NCI-H226 (cell line): ENCODE measurements at regions not wholly inside any gene's neighbourhood (a gene's known extent, or its start where the extent isn't known, plus 50 kb on each side); places are given as distances from the start of the nearest gene placed in this dataset.
"Not testable (repeated sequence)": the region's sequence is repeated elsewhere in the genome, so short reads cannot be mapped to it uniquely, and the experiment has no call there.

Experiments used
- DNase-seq: peaks from one replicate; pipeline ENCODE4 v3.0.0-alpha.2; 2015

DNA sequence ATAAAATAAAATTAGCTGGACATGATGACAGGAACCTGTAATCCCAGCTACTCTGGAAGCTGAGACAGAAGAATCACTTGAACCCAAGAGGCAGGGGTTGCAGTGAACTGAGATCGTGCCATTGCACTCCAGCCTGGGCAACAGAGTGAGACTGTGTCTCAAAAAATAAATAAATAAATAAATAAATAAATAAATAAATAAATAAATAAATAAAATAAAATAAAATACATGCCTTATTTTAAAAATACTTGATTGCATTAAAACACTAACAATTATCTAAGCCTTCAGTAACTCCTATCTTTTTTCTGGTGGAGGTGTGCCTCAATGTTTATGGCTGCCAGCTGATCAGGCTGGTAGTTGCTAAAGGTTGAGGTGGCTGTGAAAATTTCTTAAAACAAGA is 1329.6 kb upstream of the CITED2 start:
- DNase-seq = not testable (repeated sequence)

DNA sequence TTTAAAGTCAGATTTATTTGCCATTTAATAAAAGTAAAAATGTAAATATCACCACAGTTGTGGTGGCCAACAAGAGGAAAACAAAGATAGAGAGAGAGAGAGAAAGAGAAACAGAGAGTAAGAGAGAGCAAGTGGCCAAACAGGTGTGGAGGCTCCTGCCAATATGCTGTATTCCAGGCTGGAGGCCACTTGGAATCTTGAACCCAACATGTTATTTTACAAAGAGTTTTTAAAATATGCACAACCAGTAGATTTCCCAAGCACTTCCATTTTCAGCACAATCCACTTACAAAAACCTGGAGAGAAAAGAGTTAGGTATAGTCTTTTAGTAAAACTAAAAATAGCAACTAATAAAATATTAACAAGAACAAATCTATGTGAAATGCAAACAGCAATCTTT is 1323.1 kb upstream of the CITED2 start:
- DNase-seq = no peak

DNA sequence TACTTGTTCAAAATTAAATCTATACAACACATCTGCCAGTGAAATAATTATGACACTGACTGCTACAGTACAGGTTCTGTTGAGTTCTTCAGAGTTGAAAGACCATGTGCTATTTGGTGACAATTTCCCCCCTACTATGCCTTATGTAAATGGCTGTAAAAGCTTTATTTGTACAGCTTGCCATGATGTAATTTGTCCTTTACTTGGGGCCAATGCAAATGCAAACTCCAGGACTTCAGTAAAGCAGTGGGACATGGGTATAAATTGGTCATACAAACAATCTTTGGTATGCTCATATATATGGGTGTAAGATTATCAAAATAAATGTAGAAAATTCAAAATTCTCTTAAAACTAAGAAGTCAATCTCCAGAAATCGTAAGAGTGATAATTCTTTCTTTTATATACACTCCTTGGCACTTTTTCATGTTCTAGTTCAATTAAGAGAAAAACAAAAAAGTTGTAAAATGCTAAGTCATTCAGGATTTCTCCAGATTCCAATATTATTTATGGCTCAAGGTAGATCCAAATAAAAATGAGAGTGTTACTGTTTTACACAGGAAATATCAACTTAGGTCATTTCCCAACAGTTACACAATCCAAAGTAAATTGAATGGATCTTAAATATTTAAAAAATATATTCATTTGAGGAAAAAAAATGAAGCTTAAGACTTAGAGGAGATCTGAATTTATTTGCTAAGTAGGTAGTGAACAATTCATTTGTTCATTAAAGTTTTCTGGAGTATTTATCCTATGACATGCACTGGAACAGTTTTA is 1310.5 kb upstream of the CITED2 start:
- DNase-seq = no peak

DNA sequence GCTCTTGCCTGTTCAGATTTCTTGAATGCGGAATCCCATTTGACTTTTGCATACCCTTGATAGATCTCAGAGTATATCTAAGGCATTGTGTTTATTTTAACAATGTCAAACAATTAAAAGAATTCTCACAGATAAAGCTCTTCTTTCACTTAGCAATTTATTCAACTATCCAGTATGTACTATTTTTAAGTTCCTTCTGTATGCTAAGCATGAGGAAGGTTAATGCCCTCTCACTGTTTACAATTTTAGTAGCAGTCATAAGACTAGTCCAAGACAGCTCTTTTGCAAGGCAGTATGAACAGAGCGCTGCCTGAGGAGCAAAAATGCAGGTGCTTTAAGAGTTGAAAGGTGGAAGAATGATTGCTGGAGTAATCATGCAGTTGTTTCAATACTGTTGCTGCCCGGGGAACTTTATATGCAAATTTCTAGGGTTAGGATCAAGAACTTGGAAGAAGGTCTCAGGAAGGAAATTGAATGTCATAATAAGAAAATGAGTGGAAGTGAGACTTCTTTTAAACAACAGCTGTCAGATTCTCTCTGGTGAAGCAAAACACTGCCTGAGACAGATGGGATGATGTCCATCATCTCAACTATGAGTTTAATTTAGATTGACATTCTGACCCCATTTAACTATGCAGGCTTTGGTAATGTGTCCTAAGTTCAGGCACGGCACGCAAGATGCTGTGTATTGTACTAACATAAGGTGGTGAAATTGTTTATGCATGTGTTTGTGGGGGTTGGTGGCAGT is 1303.5 kb upstream of the CITED2 start:
- DNase-seq = no peak

DNA sequence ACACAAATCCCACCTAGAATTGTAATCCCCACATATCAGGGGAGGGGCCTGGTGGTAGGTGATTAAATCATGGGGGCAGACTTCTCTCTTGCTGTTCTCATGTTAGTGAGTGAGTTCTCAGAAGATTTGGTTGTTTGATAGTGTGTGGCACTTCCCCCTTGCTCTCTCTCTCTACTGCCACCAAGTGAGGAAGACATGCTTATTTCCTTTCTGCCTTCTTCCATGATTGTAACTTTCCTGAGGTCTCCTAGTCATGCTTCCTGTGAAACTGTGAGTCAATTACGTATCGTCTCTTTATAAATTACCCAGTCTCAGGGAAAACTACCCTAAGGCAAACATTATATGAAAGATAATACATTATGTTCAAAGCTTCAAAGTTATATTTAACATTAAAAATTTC is 1297.5 kb upstream of the CITED2 start:
- no peak for DNase-seq

DNA sequence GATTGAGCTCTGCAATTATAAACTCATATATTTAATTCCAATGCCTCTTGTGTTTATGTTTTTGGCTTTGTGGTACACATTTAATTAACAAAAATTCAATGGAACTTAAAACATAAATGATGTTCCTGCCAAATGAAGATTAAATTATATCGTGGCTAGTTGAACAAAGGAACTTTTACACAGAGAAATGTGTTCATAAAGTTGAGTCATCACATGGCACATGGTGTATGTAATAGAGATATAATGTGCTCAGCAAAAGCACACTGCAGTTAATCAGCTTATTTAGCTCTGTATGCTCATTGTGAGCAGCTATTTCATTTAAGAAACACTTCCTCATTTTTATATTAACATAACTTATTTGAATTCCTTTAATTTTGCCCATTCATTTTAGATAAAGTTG is 1295.6 kb upstream of the CITED2 start:
- no peak for DNase-seq

DNA sequence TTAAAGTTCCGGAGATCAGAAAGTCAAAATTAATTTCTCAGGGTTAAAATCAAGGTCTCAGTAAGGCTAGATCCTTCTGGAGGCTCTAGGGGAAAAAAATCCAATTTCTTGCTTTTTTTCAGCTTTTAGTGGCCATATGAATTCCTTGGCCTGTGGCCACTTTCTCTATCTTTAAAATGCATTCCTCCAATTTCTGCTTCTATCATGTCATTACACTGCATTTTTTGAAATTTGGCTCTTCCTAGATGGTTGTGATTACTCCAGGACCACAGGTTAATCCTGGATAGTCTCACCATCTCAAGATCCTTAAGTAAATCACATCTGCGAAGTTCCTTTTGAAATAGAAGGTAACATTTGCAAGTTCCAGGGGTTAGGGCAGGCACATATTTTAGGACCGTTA is 1294.9 kb upstream of the CITED2 start:
- no peak for DNase-seq

DNA sequence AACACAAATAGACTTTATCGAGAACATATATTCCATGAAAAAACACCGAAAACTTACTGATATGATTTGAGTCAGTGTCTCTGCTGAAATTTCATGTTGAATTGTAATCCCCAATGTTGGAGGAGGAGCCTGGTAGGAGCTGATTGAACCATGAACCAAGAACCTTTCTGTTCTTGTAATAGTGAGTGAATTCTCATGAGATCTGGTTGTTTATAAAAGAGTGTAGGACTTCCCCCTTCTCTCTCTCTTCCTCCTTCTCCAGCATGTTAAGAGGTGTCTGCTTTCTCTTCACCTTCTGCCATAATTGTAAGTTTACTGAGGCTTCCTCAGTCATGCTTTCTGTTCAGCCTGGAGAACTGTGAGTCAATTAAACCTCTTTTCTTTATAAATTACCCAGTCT is 1289.3 kb upstream of the CITED2 start:
- no peak for DNase-seq

DNA sequence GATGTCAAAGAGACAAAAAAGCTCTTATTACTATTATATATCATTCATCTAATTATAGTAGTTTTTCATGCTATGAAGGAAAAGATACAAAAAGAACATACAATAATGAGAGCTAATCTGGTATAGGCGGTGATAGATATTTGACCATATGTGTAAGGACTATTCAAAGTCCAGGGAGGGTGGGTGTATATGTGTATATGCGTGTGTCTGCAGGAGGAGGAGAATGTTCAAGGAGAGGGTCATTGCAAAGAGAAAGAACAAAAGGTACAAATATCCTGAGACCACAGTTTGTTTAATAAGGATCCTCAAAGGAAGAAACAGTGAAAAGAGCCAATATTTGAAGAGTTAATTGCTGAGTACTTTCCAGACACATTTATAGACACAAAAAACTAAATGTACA is 1288.6 kb upstream of the CITED2 start:
- DNase-seq = no peak

DNA sequence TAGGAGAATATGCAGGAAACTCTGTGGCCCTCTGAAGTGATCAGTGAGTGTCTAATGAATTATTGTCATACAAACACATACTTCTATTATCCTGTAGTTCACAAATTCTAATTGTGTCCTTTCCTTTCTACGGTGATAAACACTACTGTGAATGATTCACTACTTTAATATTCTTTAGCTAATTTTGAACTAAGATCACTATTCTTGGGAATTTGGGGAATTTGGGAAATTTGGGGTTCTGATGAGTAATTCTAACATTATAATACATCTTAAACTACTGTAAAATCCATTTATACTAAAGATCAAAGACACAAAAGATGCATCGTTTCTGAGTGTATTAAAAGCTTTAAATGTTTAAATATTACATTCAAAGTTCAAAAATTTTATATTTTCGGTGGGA is 1287.2 kb upstream of the CITED2 start:
- DNase-seq = peak; percentile 15

DNA sequence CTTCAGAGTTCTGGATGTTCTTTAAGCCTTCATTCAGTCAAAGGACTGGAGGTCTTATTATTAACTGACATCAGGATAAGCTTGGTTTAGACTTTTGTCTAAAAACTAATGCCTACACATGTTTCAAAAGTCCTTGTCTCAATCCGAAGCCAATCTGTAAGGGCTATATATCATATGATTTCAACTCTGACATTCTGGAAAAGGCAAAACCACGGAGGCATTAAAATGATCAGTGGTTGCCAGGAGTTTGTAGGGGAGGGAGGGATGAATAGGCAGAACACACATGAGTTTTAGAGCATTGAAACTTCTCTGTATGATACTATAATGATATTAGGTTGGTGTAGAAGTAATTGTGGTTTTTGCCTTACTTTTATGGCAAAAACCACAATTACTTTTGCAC is 1285.8 kb upstream of the CITED2 start:
- DNase-seq = peak; percentile 45

DNA sequence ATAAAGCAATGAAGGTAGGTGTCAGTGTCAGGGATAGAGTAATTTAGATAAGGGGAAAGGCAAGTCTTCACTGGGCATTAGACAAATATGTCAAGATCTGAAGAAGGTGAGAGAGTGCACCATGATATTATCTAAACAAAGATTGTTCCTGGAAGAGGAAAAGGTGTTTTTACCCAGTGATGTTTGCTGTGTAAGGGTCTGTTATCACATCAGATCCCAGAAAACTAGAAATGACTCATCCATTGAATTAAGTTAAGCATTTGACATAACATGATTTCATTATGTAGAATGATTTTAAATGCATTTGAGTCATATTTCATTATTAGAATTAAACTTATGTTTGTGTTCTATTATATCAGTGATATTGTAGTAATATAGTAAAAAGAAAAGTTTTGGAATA is 1279.5 kb upstream of the CITED2 start:
- peak; percentile 15 for DNase-seq

DNA sequence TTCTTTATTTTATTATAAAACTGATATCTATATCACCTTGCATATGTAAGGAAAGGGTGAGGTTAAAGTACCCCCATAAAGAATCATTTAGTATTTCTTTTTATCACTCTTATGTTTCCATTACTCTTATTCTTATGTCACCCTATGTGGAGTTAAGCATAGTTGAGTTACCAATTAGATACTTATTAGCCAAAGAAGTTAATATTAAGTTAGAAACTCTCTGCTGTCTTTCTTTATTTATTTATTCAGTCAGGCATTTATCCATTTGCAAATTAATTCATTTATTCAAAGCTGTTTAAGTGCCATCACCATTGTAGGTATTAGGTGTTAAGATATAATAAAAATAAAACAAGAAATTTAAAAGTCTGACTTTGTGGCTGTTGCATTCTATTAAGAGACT is 1279.1 kb upstream of the CITED2 start:
- no peak for DNase-seq

DNA sequence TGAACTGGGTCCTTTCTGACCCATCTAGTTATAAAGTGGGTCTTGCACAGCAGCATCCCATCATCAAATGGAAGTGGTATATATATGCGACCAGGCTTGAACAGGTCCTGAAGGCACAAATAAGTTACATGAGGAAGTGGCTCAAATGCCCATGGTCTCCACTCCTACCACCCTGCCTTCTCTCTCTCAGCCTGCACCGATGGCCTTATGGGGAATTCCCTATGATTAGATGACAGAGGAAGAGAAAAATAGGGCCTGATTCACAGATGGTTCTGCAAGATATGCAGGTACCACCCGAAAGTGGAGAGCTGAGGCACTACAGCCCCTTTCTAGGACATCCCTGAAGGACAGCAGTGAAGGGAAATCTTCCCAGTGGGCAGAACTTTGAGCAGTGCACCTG is 1275.1 kb upstream of the CITED2 start:
- not testable (repeated sequence) for DNase-seq

DNA sequence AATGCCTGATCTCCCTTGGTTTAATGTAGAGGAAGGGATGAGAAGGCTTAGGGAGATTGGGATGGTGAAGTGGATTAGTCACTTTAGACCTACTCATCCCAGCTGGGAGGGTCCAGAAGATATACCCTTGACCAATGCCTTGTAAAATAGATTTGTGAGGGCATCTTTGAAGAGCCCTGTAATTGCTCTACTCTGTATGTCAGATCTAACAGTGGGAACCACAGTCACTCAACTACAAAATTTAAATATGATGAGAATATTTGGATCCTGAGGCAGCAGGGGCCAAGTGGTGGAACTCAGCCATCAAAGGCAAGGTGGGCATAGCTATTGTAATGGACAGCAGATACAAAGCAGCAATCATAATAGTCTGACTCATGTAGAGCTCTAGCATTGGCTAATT is 1272.9 kb upstream of the CITED2 start:
- DNase-seq = not testable (repeated sequence)

DNA sequence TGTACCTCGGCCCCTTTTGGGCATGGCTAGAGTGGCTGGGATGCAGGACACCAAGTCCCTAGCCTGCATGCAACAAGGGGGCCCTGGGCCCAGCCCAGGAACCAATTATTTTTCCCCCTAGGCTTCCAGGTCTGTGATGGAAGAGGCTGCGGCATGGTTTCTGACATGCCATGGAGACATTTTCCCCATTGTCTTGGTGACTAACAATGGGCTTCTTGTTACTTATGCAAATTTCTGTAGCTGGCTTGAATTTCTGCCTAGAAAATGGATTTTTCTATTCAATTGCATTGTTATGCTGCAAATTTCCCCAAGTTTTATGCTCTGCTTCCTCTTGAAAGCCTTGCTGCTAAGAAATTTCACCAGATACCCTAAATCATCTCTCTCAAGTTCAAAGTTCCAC is 1269.6 kb upstream of the CITED2 start:
- DNase-seq = no peak

DNA sequence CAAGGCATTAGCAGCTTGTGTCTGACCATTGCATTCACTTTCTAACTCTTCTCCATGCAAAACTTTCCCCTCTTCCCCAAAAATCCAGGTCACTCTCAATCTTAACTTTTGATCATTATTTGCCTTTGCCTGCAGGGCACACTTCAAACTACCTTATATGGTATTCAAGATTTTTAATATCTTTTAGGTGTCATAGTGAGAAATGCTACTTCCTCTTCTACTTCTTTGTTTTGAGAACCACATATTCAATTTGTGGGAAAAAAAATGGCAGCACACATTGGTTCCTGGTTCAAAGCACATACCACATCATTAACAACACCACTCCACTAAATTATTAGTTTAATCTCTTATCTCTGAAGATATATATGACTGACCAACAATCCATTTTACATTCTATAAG is 1267.0 kb upstream of the CITED2 start:
- no peak for DNase-seq

DNA sequence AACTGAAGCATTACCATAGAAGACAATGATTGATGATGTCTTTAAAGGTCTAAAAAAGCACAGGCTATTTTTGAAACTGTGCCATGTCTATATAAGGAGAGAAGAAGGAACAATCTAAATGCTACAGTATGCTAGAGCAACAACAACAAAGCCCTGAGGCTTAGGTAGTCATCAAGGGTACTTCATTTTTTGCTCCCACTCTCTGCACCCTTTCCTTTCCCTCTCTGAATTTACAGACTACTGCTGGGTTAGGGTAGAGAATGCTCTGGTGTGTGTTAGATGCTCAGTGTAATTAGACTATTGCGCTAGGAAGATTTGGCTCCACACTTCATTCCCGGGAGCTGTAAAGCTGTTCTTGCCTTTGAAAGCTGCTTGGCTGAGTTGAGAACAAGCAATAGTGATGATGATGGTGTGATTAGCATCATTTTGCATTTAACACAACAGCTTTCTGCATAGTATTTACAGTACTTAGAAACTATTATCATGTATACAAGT is 1262.5 kb upstream of the CITED2 start:
- no peak for DNase-seq

DNA sequence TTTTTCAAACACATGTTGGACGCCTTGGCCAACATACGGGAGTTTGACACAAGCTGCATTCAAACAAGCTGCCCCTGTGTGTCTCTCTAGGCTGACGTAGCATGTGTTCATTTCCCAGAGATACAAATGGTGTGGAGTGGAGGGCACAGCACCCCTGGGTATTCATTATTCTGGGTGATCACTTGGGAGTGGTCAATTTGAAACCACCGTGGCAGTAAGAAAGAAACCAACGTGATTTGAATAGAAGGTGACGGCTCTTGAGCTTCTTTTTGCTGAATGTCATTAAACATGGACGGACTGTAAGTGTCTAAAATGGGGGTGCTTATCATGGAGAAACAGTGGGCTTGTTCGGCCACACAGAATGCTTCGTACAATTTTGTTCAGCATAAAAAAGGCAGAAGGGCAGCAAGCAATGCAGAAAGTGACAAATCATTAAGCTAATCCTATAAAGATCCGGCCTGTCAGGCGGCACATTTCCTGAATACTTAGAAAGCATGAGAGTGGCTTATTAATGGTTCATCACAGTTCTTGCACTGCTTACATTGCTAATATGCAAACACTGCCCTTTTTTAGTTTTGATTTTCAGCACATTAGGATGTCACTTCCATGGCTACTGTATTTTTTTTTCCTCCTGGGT is 1261.9 kb upstream of the CITED2 start:
- DNase-seq = no peak

DNA sequence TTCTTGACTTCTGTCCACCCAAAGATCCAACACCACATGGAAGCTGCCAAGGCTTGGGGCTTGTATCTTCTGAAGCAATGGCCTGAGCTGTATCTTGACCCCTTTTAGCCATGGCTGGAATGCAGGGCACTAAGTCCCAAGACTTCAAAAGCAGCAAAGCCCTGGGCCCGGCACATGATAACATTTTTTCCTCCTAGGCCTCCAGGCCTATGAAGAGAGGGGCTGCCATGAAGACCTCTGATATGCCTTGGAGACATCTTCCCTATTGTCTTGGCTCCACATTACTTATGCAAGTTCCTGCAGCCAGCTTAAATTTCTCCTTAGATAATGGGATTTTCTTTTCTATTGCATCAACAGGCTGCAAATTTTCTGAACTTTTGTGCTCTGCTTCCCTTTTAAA is 1252.6 kb upstream of the CITED2 start:
- no peak for DNase-seq

DNA sequence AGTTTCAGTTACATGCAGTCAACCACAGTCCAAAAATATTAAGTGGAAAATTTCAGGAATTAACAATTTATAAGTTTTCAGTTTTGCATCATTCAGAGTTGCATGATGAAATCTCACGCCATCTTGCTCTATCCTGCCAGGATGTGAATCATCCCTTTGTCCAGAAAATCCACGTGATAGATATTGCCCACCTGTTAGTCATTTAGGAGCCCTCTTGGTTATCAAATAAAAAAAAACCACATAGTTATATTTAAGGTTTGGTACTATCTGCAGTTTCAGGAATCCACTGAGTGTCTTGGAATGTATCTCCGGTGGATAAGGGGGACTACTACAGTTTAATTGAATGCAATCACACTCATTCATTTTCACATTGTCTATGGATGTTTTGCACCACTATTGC is 1249.0 kb upstream of the CITED2 start:
- peak; percentile 90 for DNase-seq

DNA sequence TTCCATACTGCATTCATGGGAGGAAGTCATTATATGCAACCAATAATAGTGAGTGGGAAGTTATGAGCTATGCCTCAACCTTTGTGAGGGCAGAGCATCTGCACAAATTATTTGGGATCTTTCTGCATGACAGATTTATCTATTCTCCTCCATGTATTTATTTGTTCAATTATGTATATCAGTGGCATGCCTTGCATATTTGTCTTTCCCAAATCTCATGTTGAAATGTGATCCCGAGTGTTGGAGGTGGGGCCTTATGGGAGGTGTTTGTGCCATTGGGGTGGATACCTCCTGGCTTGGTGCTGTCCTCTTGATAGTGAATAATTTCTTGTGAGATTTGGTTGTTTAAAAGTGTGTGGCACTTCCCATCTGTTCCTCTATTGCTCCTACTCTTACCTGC is 1246.0 kb upstream of the CITED2 start:
- no peak for DNase-seq

DNA sequence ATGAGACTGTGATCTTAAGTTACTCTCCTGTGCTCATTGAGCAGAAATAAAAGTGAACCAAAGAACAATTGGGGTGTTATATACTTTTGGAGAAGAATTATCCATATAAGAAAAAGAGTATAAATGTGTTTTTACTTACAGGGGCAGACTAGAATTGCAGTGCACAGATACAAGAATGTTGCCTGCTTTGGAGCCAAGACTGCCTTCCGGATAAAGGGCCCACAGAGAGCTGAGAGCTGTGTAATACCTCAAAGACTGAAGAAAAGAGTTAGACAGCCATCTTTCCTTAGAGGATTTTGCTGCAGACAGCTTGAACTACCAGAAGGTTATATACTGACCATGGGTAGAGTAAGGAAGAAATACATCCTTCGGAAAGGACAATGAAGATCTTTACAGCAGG is 1235.5 kb upstream of the CITED2 start:
- no peak for DNase-seq

DNA sequence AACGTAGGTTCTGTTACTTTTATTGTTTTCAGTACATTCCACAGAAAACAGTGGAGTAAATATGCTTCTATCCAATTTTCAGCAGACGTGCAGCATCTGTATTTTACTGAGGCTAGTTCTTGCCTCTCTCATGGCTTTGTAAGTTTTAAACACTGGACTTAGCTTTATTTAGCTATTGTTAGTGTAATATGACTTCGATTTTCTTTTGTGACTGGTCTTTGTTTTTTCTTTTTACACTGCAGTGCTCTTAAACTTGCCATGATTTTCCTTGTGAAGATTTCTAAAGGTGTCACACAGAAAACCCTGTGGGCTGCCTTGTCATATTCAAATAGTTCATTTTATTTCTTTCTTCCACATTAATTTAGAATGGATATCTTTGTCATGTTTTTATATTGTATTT is 1234.9 kb upstream of the CITED2 start:
- no peak for DNase-seq
